ENCODE measurements at regions not wholly inside any gene's neighbourhood (a gene's known extent, or its start where the extent isn't known, plus 50 kb on each side); places are given as distances from the start of the nearest gene placed in this dataset.

GRCh38 chr14:73800970-73801515 is 50.6 kb upstream of the PTGR2 start:
- H3K4me1 ChIP-seq (ENCODE audit: control insufficient read depth, insufficient read depth, low read length, poor library complexity, severe bottlenecking) = no peaks in the 10 kb centered on the region
- H3K27ac ChIP-seq (ENCODE audit: insufficient read depth, low read length, poor library complexity, severe bottlenecking) = no peak overlapping the region
- H3K9me3 ChIP-seq (ENCODE audit: control insufficient read depth, low read length) = no peaks in the 10 kb centered on the region
- H3K4me3 ChIP-seq (ENCODE audit: insufficient read depth, low read depth, low read length, poor library complexity, severe bottlenecking) = no peak overlapping the region
- H3K36me3 ChIP-seq (ENCODE audit: control insufficient read depth, insufficient read depth, low read length) = no peaks in the 10 kb centered on the region
- DNase-seq = no peak
- no peaks in the 10 kb centered on the region for H3K27me3 ChIP-seq (replicated peaks; ENCODE audit: control insufficient read depth, insufficient read depth, low read length, poor library complexity, severe bottlenecking)

- no peak for DNase-seq
- Histone ChIP-seq H3K9me3 (ENCODE audit: control insufficient read depth, low read length) (no peaks in the 10 kb centered on the region), H3K36me3 (ENCODE audit: control insufficient read depth, insufficient read depth, low read length) (no peaks in the 10 kb centered on the region), H3K4me3 (ENCODE audit: insufficient read depth, low read depth, low read length, poor library complexity, severe bottlenecking) (no peak overlapping the region), H3K27ac (ENCODE audit: insufficient read depth, low read length, poor library complexity, severe bottlenecking) (no peak overlapping the region), H3K27me3 (replicated peaks; ENCODE audit: control insufficient read depth, insufficient read depth, low read length, poor library complexity, severe bottlenecking) (no peaks in the 10 kb centered on the region), H3K4me1 (ENCODE audit: control insufficient read depth, insufficient read depth, low read length, poor library complexity, severe bottlenecking) (no peaks in the 10 kb centered on the region)
These were observed 53.9 kb upstream of the PTGR2 start for GRCh38 chr14:73797543-73798265.

GRCh38 chr14:73796893-73797542 is 54.6 kb upstream of the PTGR2 start:
- H3K36me3 ChIP-seq (ENCODE audit: control insufficient read depth, insufficient read depth, low read length) = no peaks in the 10 kb centered on the region

DNA sequence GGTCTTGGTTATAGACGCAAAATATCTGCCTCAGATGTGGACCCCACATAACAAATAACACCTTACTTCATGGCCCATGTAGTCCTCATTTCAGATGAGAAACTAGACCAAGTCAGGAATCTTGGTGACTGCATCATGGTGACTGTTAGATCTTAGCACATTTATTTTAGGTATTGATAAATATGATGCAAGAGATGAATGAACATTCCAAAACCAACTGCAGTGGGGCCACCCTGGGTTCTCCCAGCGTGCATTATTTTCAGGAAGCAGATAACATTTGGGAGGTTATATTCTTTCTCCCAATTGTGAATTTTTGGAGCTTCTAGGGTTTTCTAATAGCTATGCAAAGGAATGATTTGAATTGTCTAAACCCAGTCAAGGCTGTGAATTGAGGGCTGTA is 55.2 kb upstream of the PTGR2 start:
- Histone ChIP-seq H3K27me3 (replicated peaks; ENCODE audit: control insufficient read depth, insufficient read depth, low read length, poor library complexity, severe bottlenecking) (no peaks in the 10 kb centered on the region), H3K4me1 (ENCODE audit: control insufficient read depth, insufficient read depth, low read length, poor library complexity, severe bottlenecking) (no peaks in the 10 kb centered on the region), H3K36me3 (ENCODE audit: control insufficient read depth, insufficient read depth, low read length) (no peaks in the 10 kb centered on the region), H3K9me3 (ENCODE audit: control insufficient read depth, low read length) (no peaks in the 10 kb centered on the region), H3K4me3 (ENCODE audit: insufficient read depth, low read depth, low read length, poor library complexity, severe bottlenecking) (no peak overlapping the region), H3K27ac (ENCODE audit: insufficient read depth, low read length, poor library complexity, severe bottlenecking) (no peak overlapping the region)
- no peak for DNase-seq

More at GRCh38 chr14:73796893-73797542, 54.6 kb upstream of the PTGR2 start:
- Histone ChIP-seq H3K27me3 (replicated peaks; ENCODE audit: control insufficient read depth, insufficient read depth, low read length, poor library complexity, severe bottlenecking) (no peaks in the 10 kb centered on the region), H3K27ac (ENCODE audit: insufficient read depth, low read length, poor library complexity, severe bottlenecking) (no peak overlapping the region), H3K4me1 (ENCODE audit: control insufficient read depth, insufficient read depth, low read length, poor library complexity, severe bottlenecking) (no peaks in the 10 kb centered on the region), H3K4me3 (ENCODE audit: insufficient read depth, low read depth, low read length, poor library complexity, severe bottlenecking) (no peak overlapping the region), H3K9me3 (ENCODE audit: control insufficient read depth, low read length) (no peaks in the 10 kb centered on the region)
- no peak for DNase-seq

DNA sequence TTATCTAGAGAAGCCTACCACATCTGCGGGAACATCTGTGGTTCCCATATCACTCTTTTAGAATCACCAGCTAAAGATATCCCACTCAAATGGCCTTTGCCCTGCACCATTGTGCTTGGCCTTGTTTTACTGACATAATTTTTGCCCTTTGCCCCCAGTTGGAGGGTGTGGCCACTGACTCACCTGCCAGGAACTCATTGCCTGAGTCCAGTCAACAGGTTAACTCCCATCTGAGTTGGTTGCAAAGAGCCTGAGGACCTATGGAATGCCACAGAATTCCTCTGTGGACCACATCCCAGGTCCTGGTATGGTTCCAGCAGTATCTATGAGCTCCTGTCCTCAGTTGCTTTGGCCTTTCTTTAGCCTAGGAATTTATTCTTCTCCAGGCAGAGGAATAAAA is 55.7 kb upstream of the PTGR2 start:
- no peak overlapping the region for H3K4me3 ChIP-seq (ENCODE audit: insufficient read depth, low read depth, low read length, poor library complexity, severe bottlenecking)
- H3K27ac ChIP-seq (ENCODE audit: insufficient read depth, low read length, poor library complexity, severe bottlenecking) = no peak overlapping the region
- H3K4me1 ChIP-seq (ENCODE audit: control insufficient read depth, insufficient read depth, low read length, poor library complexity, severe bottlenecking) = no peaks in the 10 kb centered on the region
- no peaks in the 10 kb centered on the region for H3K36me3 ChIP-seq (ENCODE audit: control insufficient read depth, insufficient read depth, low read length)
- no peak for DNase-seq
- no peaks in the 10 kb centered on the region for H3K9me3 ChIP-seq (ENCODE audit: control insufficient read depth, low read length)
- H3K27me3 ChIP-seq (replicated peaks; ENCODE audit: control insufficient read depth, insufficient read depth, low read length, poor library complexity, severe bottlenecking) = no peaks in the 10 kb centered on the region

DNA sequence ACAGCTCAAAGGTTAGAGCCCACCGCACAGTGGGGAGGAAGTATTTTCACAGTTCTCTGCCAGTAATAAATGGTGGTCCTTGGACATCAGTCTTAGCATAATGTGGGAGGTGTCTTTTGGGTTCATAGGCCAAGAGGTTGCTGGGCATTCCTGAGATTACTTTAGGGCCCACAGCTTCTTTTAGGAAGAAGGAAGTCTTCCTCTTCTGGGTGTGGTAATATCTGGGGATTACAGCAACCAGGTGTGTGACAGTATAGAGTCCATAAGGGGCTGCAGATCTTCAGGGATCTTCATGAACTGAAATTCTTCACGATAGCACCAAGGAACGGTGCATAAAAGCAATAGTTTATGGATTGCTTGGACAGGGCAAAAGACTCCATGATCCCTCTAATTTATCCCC is 56.2 kb upstream of the PTGR2 start:
- H3K4me3 ChIP-seq (ENCODE audit: insufficient read depth, low read depth, low read length, poor library complexity, severe bottlenecking) = no peak overlapping the region
- no peaks in the 10 kb centered on the region for H3K27me3 ChIP-seq (replicated peaks; ENCODE audit: control insufficient read depth, insufficient read depth, low read length, poor library complexity, severe bottlenecking)
- no peaks in the 10 kb centered on the region for H3K9me3 ChIP-seq (ENCODE audit: control insufficient read depth, low read length)
- H3K36me3 ChIP-seq (ENCODE audit: control insufficient read depth, insufficient read depth, low read length) = no peaks in the 10 kb centered on the region
- no peaks in the 10 kb centered on the region for H3K4me1 ChIP-seq (ENCODE audit: control insufficient read depth, insufficient read depth, low read length, poor library complexity, severe bottlenecking)
- DNase-seq = no peak
- H3K27ac ChIP-seq (ENCODE audit: insufficient read depth, low read length, poor library complexity, severe bottlenecking) = no peak overlapping the region

GRCh38 chr14:73794146-73794545 is 57.5 kb upstream of the PTGR2 start:
- Histone ChIP-seq H3K9me3 (ENCODE audit: control insufficient read depth, low read length) (no peaks in the 10 kb centered on the region), H3K4me1 (ENCODE audit: control insufficient read depth, insufficient read depth, low read length, poor library complexity, severe bottlenecking) (peaks cover 2% of the 10 kb centered on the region), H3K36me3 (ENCODE audit: control insufficient read depth, insufficient read depth, low read length) (no peaks in the 10 kb centered on the region), H3K27me3 (replicated peaks; ENCODE audit: control insufficient read depth, insufficient read depth, low read length, poor library complexity, severe bottlenecking) (no peaks in the 10 kb centered on the region), H3K4me3 (ENCODE audit: insufficient read depth, low read depth, low read length, poor library complexity, severe bottlenecking) (no peak overlapping the region), H3K27ac (ENCODE audit: insufficient read depth, low read length, poor library complexity, severe bottlenecking) (no peak overlapping the region)
- DNase-seq = no peak

GRCh38 chr14:73792481-73792880 is 59.1 kb upstream of the PTGR2 start:
- H3K27ac ChIP-seq (ENCODE audit: insufficient read depth, low read length, poor library complexity, severe bottlenecking) = no peak overlapping the region
- DNase-seq = no peak
- peaks cover 11% of the 10 kb centered on the region for H3K4me1 ChIP-seq (ENCODE audit: control insufficient read depth, insufficient read depth, low read length, poor library complexity, severe bottlenecking)
- no peaks in the 10 kb centered on the region for H3K36me3 ChIP-seq (ENCODE audit: control insufficient read depth, insufficient read depth, low read length)
- no peak overlapping the region for H3K4me3 ChIP-seq (ENCODE audit: insufficient read depth, low read depth, low read length, poor library complexity, severe bottlenecking)
- no peaks in the 10 kb centered on the region for H3K27me3 ChIP-seq (replicated peaks; ENCODE audit: control insufficient read depth, insufficient read depth, low read length, poor library complexity, severe bottlenecking)
- no peaks in the 10 kb centered on the region for H3K9me3 ChIP-seq (ENCODE audit: control insufficient read depth, low read length)

- H3K4me3 ChIP-seq (ENCODE audit: insufficient read depth, low read depth, low read length, poor library complexity, severe bottlenecking) = no peak overlapping the region
- H3K27me3 ChIP-seq (replicated peaks; ENCODE audit: control insufficient read depth, insufficient read depth, low read length, poor library complexity, severe bottlenecking) = no peaks in the 10 kb centered on the region
- H3K4me1 ChIP-seq (ENCODE audit: control insufficient read depth, insufficient read depth, low read length, poor library complexity, severe bottlenecking) = peaks cover 17% of the 10 kb centered on the region
- no peak overlapping the region for H3K27ac ChIP-seq (ENCODE audit: insufficient read depth, low read length, poor library complexity, severe bottlenecking)
- no peaks in the 10 kb centered on the region for H3K9me3 ChIP-seq (ENCODE audit: control insufficient read depth, low read length)
- H3K36me3 ChIP-seq (ENCODE audit: control insufficient read depth, insufficient read depth, low read length) = no peaks in the 10 kb centered on the region
- no peak for DNase-seq
These were observed 61.5 kb upstream of the PTGR2 start for GRCh38 chr14:73789989-73790581.
